ENCODE measurements at regions not wholly inside any gene's neighbourhood (a gene's known extent, or its start where the extent isn't known, plus 50 kb on each side); places are given as distances from the start of the nearest gene placed in this dataset.
"Not testable (repeated sequence)": the region's sequence is repeated elsewhere in the genome, so short reads cannot be mapped to it uniquely, and the experiment has no call there.

DNA sequence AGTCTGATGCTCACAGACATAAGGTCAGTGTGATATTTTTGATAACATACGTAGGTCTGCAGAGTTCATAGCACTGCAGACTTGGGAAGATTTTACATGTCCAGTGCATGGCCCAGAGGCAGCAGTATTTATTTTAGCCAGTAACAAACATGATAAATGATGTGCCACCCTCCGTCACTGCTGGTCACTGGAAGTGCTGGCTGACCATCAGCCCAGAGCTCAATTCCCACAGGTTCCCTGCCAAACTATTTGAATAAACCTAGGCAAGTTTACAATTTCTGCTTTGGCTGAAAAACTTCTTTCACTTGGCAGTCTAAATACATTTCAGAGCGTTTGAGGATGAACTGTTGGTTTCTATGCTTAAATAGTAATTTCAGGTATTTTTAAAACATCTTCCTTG is 135.5 kb upstream of the EDNRB start:
- DNase-seq (ENCODE audit: low read depth), result no peak
- TF ChIP-seq, protein P1, sequence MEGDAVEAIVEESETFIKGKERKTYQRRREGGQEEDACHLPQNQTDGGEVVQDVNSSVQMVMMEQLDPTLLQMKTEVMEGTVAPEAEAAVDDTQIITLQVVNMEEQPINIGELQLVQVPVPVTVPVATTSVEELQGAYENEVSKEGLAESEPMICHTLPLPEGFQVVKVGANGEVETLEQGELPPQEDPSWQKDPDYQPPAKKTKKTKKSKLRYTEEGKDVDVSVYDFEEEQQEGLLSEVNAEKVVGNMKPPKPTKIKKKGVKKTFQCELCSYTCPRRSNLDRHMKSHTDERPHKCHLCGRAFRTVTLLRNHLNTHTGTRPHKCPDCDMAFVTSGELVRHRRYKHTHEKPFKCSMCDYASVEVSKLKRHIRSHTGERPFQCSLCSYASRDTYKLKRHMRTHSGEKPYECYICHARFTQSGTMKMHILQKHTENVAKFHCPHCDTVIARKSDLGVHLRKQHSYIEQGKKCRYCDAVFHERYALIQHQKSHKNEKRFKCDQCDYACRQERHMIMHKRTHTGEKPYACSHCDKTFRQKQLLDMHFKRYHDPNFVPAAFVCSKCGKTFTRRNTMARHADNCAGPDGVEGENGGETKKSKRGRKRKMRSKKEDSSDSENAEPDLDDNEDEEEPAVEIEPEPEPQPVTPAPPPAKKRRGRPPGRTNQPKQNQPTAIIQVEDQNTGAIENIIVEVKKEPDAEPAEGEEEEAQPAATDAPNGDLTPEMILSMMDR (conservative IDR thresholded peaks at IDR 0.05; ENCODE audit: low read depth, low read length), result no peak
- H3K4me3 ChIP-seq (ENCODE audit: low read depth, low read length), result no peak overlapping the region

DNA sequence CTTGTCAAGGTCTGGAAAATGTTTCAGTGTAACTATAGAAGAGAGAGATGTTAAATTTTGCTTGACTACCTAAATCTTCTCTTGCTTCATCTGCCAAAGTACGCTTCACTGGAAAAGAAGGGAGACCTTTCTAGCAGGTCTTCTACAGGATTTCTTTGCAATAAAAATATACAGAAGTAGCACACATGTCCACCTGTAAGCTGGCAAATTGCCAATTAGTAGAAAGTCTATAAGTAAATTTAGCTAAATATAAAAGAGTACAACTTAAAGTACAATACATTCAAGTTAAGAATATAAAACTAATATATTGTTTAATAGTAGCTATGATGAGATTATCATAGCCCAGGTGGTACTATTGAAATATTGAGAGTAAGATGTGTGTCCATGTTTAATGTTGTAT is 128.5 kb upstream of the EDNRB start:
- TF ChIP-seq, protein P1 (conservative IDR thresholded peaks at IDR 0.05; ENCODE audit: low read depth, low read length), result no peak
- H3K4me3 ChIP-seq (ENCODE audit: low read depth, low read length), result no peak overlapping the region
- DNase-seq (ENCODE audit: low read depth), result no peak

DNA sequence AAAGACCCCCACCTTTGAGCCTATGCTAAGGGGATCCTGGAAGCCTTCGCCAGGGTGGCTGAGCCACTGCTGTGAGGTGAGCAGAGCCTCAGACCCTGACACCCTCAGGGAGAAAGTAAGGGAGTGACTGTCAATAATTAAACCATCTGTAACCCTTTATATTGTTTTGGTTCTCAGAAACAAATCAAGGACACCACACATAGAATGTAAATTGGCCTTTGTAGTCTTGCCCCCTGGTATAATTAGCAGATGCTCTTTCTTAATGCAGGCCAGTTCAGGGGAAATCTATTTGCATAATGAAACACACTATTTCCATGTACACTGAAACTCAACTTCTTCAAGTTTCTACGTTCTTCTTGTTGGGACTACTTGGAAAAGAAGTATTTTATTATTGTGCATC is 127.7 kb upstream of the EDNRB start:
- DNase-seq (ENCODE audit: low read depth), result no peak
- TF ChIP-seq, protein P1 (conservative IDR thresholded peaks at IDR 0.05; ENCODE audit: low read depth, low read length), result no peak
- no peak overlapping the region for H3K4me3 ChIP-seq (ENCODE audit: low read depth, low read length)

GRCh38 chr13:78045916-78046315 is 127.3 kb upstream of the EDNRB start:
- no peak for DNase-seq (ENCODE audit: low read depth)
- no peak overlapping the region for H3K4me3 ChIP-seq (ENCODE audit: low read depth, low read length)
- TF ChIP-seq, protein P1 (conservative IDR thresholded peaks at IDR 0.05; ENCODE audit: low read depth, low read length), result no peak

DNA sequence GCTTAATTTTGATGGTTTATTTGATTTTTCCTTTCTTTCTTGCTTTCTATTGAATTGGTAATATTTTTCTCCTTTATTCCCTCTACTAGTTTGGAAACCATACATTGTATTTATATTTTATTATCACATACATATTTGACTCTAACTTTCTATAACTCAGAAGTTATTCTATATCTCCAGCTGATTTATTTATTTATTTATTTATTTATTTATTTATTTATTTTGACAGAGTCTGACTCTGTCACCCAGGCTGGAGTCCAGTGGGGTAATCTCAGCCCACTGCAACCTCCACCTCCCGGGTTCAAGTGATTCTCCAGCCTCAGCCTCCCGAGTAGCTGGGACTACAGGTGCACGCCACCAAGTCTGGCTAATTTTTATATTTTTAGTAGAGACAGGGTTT is 122.7 kb upstream of the EDNRB start:
- not testable (repeated sequence) for H3K4me3 ChIP-seq (ENCODE audit: low read depth, low read length); DNase-seq (ENCODE audit: low read depth)

- DNase-seq (ENCODE audit: low read depth), result no peak
- H3K4me3 ChIP-seq (ENCODE audit: low read depth, low read length), result no peak overlapping the region
- TF ChIP-seq, protein P1 (conservative IDR thresholded peaks at IDR 0.05; ENCODE audit: low read depth, low read length), result no peak
Measured at GRCh38 chr13:78040205-78040830, 121.7 kb upstream of the EDNRB start.

- no peak overlapping the region for H3K4me3 ChIP-seq (ENCODE audit: low read depth, low read length)
- no peak for DNase-seq (ENCODE audit: low read depth)
- TF ChIP-seq, protein P1 (conservative IDR thresholded peaks at IDR 0.05; ENCODE audit: low read depth, low read length), result no peak
Measured at GRCh38 chr13:78036841-78037240, 118.2 kb upstream of the EDNRB start.
